Thyroid gland (tissue), 4 donors: ENCODE measurements at regions not wholly inside any gene's neighbourhood (a gene's known extent, or its start where the extent isn't known, plus 50 kb on each side); places are given as distances from the start of the nearest gene placed in this dataset.

Source experiments
- CTCF ChIP-seq, 6 experiments: fragments of 200-600 bp in 3 of 6; fragments of 450-650 bp in 3 of 6; sonication (generic) in 3 of 6; IDR thresholded peaks; one replicate each; pipeline ENCODE4 v1.5.1; 2016 to 2019; ENCODE audit warnings: antibody characterized with exemption in 6 of 6, mild to moderate bottlenecking in 2 of 6, inconsistent platforms in 1 of 6, moderate library complexity in 1 of 6
- POLR2A ChIP-seq, 2 donors: fragments of 450-650 bp; IDR thresholded peaks; one replicate each; pipeline ENCODE4 v1.6.1; 2017; ENCODE audit warnings: antibody characterized with exemption in 2 of 2, mild to moderate bottlenecking in 2 of 2, moderate library complexity in 1 of 2

- TF ChIP-seq CTCF (IDR thresholded peaks at IDR 0.05) (no peak), POLR2A (IDR thresholded peaks at IDR 0.05) (no peak)
Measured at GRCh38 chr6:147947521-147947920, 395.1 kb upstream of the SASH1 start.
